H9 (cell line): ENCODE measurements at regions not wholly inside any gene's neighbourhood (a gene's known extent, or its start where the extent isn't known, plus 50 kb on each side); places are given as distances from the start of the nearest gene placed in this dataset.
"Not testable (repeated sequence)": the region's sequence is repeated elsewhere in the genome, so short reads cannot be mapped to it uniquely, and the experiment has no call there.

Experiments used
- DNase-seq: peaks from one replicate; pipeline ENCODE4 v3.0.0-alpha.2; 2017
- H2AFZ ChIP-seq: one replicate; pipeline ENCODE4 v1.6.1; 2013; ENCODE audit warnings: mild to moderate bottlenecking, low read length, control low read depth, moderate library complexity
- H2AK5ac ChIP-seq: 2 replicates; pipeline ENCODE4 v1.6.1; 2013; ENCODE audit warnings: low read length, control low read depth, mixed read lengths; ENCODE audit not compliant: insufficient read length
- H2BK120ac ChIP-seq: one replicate; pipeline ENCODE4 v1.6.1; 2013; ENCODE audit warnings: low read depth, mild to moderate bottlenecking, low read length, control low read depth, inconsistent platforms; ENCODE audit not compliant: poor library complexity, severe bottlenecking
- H2BK12ac ChIP-seq: 2 replicates; pipeline ENCODE4 v1.6.1; 2013; ENCODE audit warnings: low read length, control low read depth, mixed read lengths, low read depth; ENCODE audit not compliant: insufficient read length
- H2BK15ac ChIP-seq: 2 replicates; pipeline ENCODE4 v1.6.1; 2013; ENCODE audit warnings: low read depth, low read length, control low read depth
- H2BK20ac ChIP-seq: one replicate; pipeline ENCODE4 v1.6.1; 2013; ENCODE audit warnings: low read depth, mild to moderate bottlenecking, low read length, control low read depth, inconsistent platforms; ENCODE audit not compliant: poor library complexity, severe bottlenecking
- H2BK5ac ChIP-seq: 2 replicates; pipeline ENCODE4 v1.6.1; 2013; ENCODE audit warnings: low read length, control low read depth, mixed read lengths; ENCODE audit not compliant: insufficient read length
- H3K14ac ChIP-seq: 2 replicates; pipeline ENCODE4 v1.6.1; 2013; ENCODE audit warnings: low read length, control low read depth; ENCODE audit not compliant: insufficient read depth
- H3K18ac ChIP-seq: 2 replicates; pipeline ENCODE4 v1.6.1; 2013; ENCODE audit warnings: low read depth, mild to moderate bottlenecking, mixed read lengths, low read length, control low read depth; ENCODE audit not compliant: insufficient read length
- H3K23ac ChIP-seq: 2 replicates; pipeline ENCODE4 v1.6.1; 2013; ENCODE audit warnings: low read length, control low read depth, mixed read lengths, low read depth; ENCODE audit not compliant: insufficient read length
- H3K23me2 ChIP-seq: 2 replicates; pipeline ENCODE4 v1.6.1; 2013; ENCODE audit warnings: low read depth, mild to moderate bottlenecking, mixed read lengths, low read length, control low read depth; ENCODE audit not compliant: insufficient read length, poor library complexity, severe bottlenecking
- H3K27ac ChIP-seq: 2 replicates; pipeline ENCODE4 v1.5.1; 2013; ENCODE audit warnings: low read length, control low read depth, mixed read lengths, low read depth; ENCODE audit not compliant: insufficient read length
- H3K27me3 ChIP-seq: 2 replicates; pipeline ENCODE4 v1.6.1; 2013; ENCODE audit warnings: low read length, control low read depth, inconsistent platforms; ENCODE audit not compliant: insufficient read depth
- H3K4ac ChIP-seq: 2 replicates; pipeline ENCODE4 v1.6.1; 2013; ENCODE audit warnings: low read depth, mild to moderate bottlenecking, control low read depth, inconsistent platforms, low read length, moderate library complexity
- H3K4me1 ChIP-seq: 2 replicates; pipeline ENCODE4 v1.6.1; 2013; ENCODE audit warnings: low read length, control low read depth, inconsistent platforms; ENCODE audit not compliant: insufficient read depth
- H3K4me2 ChIP-seq: 2 replicates; pipeline ENCODE4 v1.6.1; 2013; ENCODE audit warnings: low read length, control low read depth, mixed read lengths; ENCODE audit not compliant: insufficient read length, insufficient read depth
- H3K56ac ChIP-seq: 2 replicates; pipeline ENCODE4 v1.6.1; 2013; ENCODE audit warnings: low read depth, mild to moderate bottlenecking, mixed read lengths, low read length, control low read depth; ENCODE audit not compliant: insufficient read length
- H3K79me1 ChIP-seq: 2 replicates; pipeline ENCODE4 v1.6.1; 2013; ENCODE audit warnings: low read depth, mild to moderate bottlenecking, moderate library complexity, low read length, control low read depth, inconsistent platforms; ENCODE audit not compliant: insufficient read depth, poor library complexity, severe bottlenecking
- H3K79me2 ChIP-seq: 2 replicates; pipeline ENCODE4 v1.6.1; 2013; ENCODE audit warnings: low read length, control low read depth, inconsistent platforms; ENCODE audit not compliant: insufficient read depth
- H3K9ac ChIP-seq: 2 replicates; pipeline ENCODE4 v1.6.1; 2013; ENCODE audit warnings: low read length, control low read depth, mixed read lengths; ENCODE audit not compliant: insufficient read length; ENCODE audit errors: extremely low read depth
- H3K9me3 ChIP-seq: one replicate; pipeline ENCODE4 v1.6.1; 2013; ENCODE audit warnings: low read depth, low read length, inconsistent platforms; ENCODE audit not compliant: control insufficient read depth
- H3T11ph ChIP-seq: one replicate; pipeline ENCODE4 v1.6.1; 2013; ENCODE audit warnings: mild to moderate bottlenecking, low read length, control low read depth, inconsistent platforms
- H4K20me1 ChIP-seq: one replicate; pipeline ENCODE4 v1.6.1; 2013; ENCODE audit not compliant: control insufficient read depth, insufficient read length, insufficient read depth
- H4K5ac ChIP-seq: 2 replicates; pipeline ENCODE4 v1.6.1; 2013; ENCODE audit warnings: low read depth, mild to moderate bottlenecking, mixed read lengths, low read length, control low read depth; ENCODE audit not compliant: insufficient read length
- H4K8ac ChIP-seq: replicated peaks from 2 replicates; pipeline ENCODE4 v1.6.1; 2013; ENCODE audit warnings: low read length, control low read depth, mixed read lengths, low read depth; ENCODE audit not compliant: insufficient read length
- H4K91ac ChIP-seq: 2 replicates; pipeline ENCODE4 v1.6.1; 2013; ENCODE audit warnings: low read depth, mild to moderate bottlenecking, moderate library complexity, mixed read lengths, low read length, control low read depth; ENCODE audit not compliant: insufficient read length
- H3K27ac Mint-ChIP-seq, 3 experiments: 2 replicates in 2 of 3; 3 replicates in 1 of 3; pipeline ENCODE4 v1.8.0; 2020 to 2021; ENCODE audit warnings: mixed read lengths in 3 of 3, mild to moderate bottlenecking in 1 of 3, moderate library complexity in 1 of 3
- H3K27me3 Mint-ChIP-seq: 2 replicates; pipeline ENCODE4 v1.8.0; 2021; ENCODE audit warnings: low read depth, mild to moderate bottlenecking, moderate library complexity, mixed read lengths
- H3K36me3 Mint-ChIP-seq, 3 experiments: 2 replicates in 2 of 3; 3 replicates in 1 of 3; pipeline ENCODE4 v1.8.0; 2020 to 2021; ENCODE audit warnings: low read depth in 3 of 3, mixed read lengths in 3 of 3; ENCODE audit not compliant: insufficient read depth in 1 of 3
- H3K4me1 Mint-ChIP-seq, 2 experiments: 2 replicates each; pipeline ENCODE4 v1.8.0; 2020; ENCODE audit warnings: mixed read lengths in 2 of 2
- H3K4me3 Mint-ChIP-seq, 2 experiments: 2 replicates in 1 of 2; 3 replicates in 1 of 2; pipeline ENCODE4 v1.8.0; 2020 to 2021; ENCODE audit warnings: mild to moderate bottlenecking in 2 of 2, mixed read lengths in 2 of 2, moderate library complexity in 1 of 2
- H3K9me3 Mint-ChIP-seq, 2 experiments: 2 replicates in 1 of 2; 3 replicates in 1 of 2; pipeline ENCODE4 v1.8.0; 2020; ENCODE audit warnings: mild to moderate bottlenecking in 2 of 2, mixed read lengths in 2 of 2, moderate library complexity in 1 of 2
- WGBS: extraction: QIAGEN DNeasy Blood & Tissue Kit; methylation state at CpG from one replicate; pipeline ENCODE4 v1.1.7; 2013; ENCODE audit warnings: missing lambda C conversion rate, low lambda C conversion rate, mixed read lengths; ENCODE audit not compliant: insufficient read length; ENCODE audit errors: extremely low coverage; 5-methylcytosine and 5-hydroxymethylcytosine counted together
- TF ChIP-seq, protein P1 (sequence below): fragments of 200-600 bp; sonication (generic); conservative IDR thresholded peaks from 3 replicates; pipeline ENCODE4 v1.8.0; 2021; ENCODE audit warnings: antibody characterized with exemption, mild to moderate bottlenecking

DNA sequence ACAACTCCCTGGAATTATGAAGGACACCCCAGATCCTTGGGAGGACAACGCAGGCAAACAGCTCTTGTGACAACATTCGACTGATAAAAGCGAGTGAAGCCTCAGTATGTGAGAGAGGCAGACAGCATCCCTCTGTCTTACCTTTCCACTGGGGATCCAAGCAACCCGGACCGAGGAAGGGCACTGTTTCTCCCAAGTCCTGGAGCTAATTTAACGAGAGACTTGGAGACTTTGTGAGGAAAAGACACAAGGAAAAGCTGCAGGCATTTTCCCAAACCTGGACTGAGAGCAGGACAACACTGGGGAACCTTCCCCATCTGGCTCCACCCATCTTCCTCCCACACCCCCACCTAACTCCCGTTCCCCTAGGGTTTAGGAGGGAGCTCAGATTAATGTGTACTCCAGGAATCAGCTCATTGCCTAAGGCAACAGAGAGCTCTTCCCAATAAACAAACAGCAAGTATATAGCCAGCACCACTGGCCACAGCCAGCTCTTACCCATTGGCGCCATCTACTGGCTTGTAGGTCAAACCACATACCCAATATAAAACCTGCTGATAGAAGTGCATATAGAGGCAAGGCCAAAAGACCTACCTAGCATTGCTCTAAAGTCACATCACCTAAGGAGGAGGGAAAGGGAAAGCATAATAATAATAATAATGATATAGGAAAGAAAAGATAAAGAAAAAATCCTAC lies 76.7 kb upstream of the NEK3 start:
- not testable (repeated sequence) for H3K4me1 Mint-ChIP-seq, H2BK5ac ChIP-seq, H3K9me3 Mint-ChIP-seq, H3T11ph ChIP-seq, H3K23ac ChIP-seq, H3K9ac ChIP-seq, H4K20me1 ChIP-seq, H3K14ac ChIP-seq, H3K56ac ChIP-seq, H4K91ac ChIP-seq, H3K4me1 ChIP-seq, H4K5ac ChIP-seq, H3K18ac ChIP-seq, H3K27ac Mint-ChIP-seq, H3K79me1 ChIP-seq, H2AK5ac ChIP-seq, H3K9me3 ChIP-seq, H3K79me2 ChIP-seq, H2BK15ac ChIP-seq, H4K8ac ChIP-seq, H2AFZ ChIP-seq, H3K4me2 ChIP-seq, H2BK20ac ChIP-seq, H3K27me3 Mint-ChIP-seq, H2BK12ac ChIP-seq, H3K4me3 Mint-ChIP-seq, H3K27ac ChIP-seq, H3K4ac ChIP-seq, H3K27me3 ChIP-seq, H2BK120ac ChIP-seq, H3K36me3 Mint-ChIP-seq, H3K23me2 ChIP-seq
- WGBS: no CpG with 5 or more reads among the region's 8 CpGs
- peak; percentile 67 for DNase-seq
- TF ChIP-seq, protein P1, sequence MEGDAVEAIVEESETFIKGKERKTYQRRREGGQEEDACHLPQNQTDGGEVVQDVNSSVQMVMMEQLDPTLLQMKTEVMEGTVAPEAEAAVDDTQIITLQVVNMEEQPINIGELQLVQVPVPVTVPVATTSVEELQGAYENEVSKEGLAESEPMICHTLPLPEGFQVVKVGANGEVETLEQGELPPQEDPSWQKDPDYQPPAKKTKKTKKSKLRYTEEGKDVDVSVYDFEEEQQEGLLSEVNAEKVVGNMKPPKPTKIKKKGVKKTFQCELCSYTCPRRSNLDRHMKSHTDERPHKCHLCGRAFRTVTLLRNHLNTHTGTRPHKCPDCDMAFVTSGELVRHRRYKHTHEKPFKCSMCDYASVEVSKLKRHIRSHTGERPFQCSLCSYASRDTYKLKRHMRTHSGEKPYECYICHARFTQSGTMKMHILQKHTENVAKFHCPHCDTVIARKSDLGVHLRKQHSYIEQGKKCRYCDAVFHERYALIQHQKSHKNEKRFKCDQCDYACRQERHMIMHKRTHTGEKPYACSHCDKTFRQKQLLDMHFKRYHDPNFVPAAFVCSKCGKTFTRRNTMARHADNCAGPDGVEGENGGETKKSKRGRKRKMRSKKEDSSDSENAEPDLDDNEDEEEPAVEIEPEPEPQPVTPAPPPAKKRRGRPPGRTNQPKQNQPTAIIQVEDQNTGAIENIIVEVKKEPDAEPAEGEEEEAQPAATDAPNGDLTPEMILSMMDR: peak; percentile 74

DNA sequence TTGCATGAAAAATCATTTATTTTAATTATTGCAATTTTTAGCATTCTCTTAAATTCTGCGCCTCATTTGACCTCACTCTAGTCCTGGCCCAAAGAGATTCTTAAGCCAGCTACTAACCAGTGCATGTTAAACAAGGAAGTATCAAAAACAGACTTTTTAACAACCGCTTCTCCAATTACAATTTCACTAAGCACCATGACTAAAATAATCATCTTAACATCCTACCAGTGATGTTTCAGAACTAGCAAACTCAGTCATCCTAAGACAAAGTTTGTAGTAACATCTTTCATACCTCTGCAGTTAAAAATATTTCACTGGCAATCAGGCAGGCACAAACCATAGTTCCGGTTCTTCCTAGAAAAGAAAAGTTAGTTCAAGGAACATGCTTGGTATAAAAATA lies 75.5 kb upstream of the NEK3 start:
- H4K20me1 ChIP-seq, H4K91ac ChIP-seq, H3K4ac ChIP-seq, H2BK120ac ChIP-seq, DNase-seq, H3K4me1 ChIP-seq, H3K36me3 Mint-ChIP-seq, H2AFZ ChIP-seq, H3K9me3 Mint-ChIP-seq, H3T11ph ChIP-seq, H3K9ac ChIP-seq, H4K8ac ChIP-seq, H3K23ac ChIP-seq, H3K56ac ChIP-seq, H3K27ac ChIP-seq, H3K27me3 Mint-ChIP-seq, H3K4me3 Mint-ChIP-seq, H3K79me2 ChIP-seq, H3K18ac ChIP-seq, H3K14ac ChIP-seq, H2BK12ac ChIP-seq, H3K27me3 ChIP-seq, H4K5ac ChIP-seq, H2BK5ac ChIP-seq, H3K4me2 ChIP-seq, H3K79me1 ChIP-seq, H2BK20ac ChIP-seq, H3K23me2 ChIP-seq, H3K9me3 ChIP-seq, H2BK15ac ChIP-seq, H3K4me1 Mint-ChIP-seq, H2AK5ac ChIP-seq, H3K27ac Mint-ChIP-seq: not testable (repeated sequence)
- WGBS: no CpG with 5 or more reads among the region's 3 CpGs
